HepG2 (cell line): ENCODE measurements at regions not wholly inside any gene's neighbourhood (a gene's known extent, or its start where the extent isn't known, plus 50 kb on each side); places are given as distances from the start of the nearest gene placed in this dataset.

ENCODE experiments used
- ATAC-seq: fragments of 200-7000 bp; cut with Tn5 transposase; 3 replicates; pipeline ENCODE4 v1.9.1; 2020; ENCODE audit warnings: mild to moderate bottlenecking, moderate library complexity
- BruUV-seq: library from RNA; stranded (reverse); fragments of 400-500 nt; replicated peaks from 2 replicates; lab custom pipeline; 2021; lab: Mats Ljungman, UMichigan
- CTCF ChIA-PET: fragments of 300-600 bp; formaldehyde crosslinking; extraction: SDS; loops from one replicate; lab custom pipeline; 2021; ENCODE audit warnings: low total read pairs, inconsistent platforms, low intra/inter-chr PET ratio; lab: Yijun Ruan, JAX
- POLR2A ChIA-PET: fragments of 350-600 bp; sonication (Branson Sonifier 250); formaldehyde crosslinking; loops from one replicate; lab custom pipeline; 2020; ENCODE audit warnings: antibody characterized with exemption, inconsistent platforms; lab: Yijun Ruan, JAX
- DNase-seq: peaks from one replicate; pipeline ENCODE4 v3.0.0-alpha.2; 2015; ENCODE audit warnings: low spot score
- FAIRE-seq: peaks from 3 replicates; lab custom pipeline; 2011; peaks lifted over from hg19 to GRCh38; lab: Jason Lieb, UNC
- H2AFZ ChIP-seq: one replicate; pipeline ENCODE4 v1.6.1; 2011; ENCODE audit warnings: low read length, inconsistent platforms
- H3K27ac ChIP-seq: fragments of 300-600 bp; 3 replicates; pipeline ENCODE4 v1.8.0; 2011; ENCODE audit warnings: mixed run types, mild to moderate bottlenecking, mixed read lengths, low read length, inconsistent platforms; ENCODE audit not compliant: insufficient read depth; ENCODE audit errors: extremely low read length
- H3K27me3 ChIP-seq, 2 experiments: fragments of 200-600 bp in 1 of 2; 2 replicates in 1 of 2; 3 replicates in 1 of 2; pipeline versions ENCODE4 v1.6.0 to v1.8.0; 2011; ENCODE audit warnings: low read length in 2 of 2, mild to moderate bottlenecking in 2 of 2, moderate library complexity in 2 of 2, inconsistent platforms in 1 of 2; ENCODE audit not compliant: insufficient read depth in 2 of 2, control insufficient read depth in 1 of 2
- H3K36me3 ChIP-seq, 2 experiments: fragments of 200-600 bp in 1 of 2; replicated peaks in 1 of 2; 2 replicates in 1 of 2; 3 replicates in 1 of 2; pipeline versions ENCODE4 v1.5.1 to v1.8.0; 2011; ENCODE audit warnings: low read length in 2 of 2, inconsistent platforms in 1 of 2; ENCODE audit not compliant: insufficient read depth in 2 of 2, control insufficient read depth in 1 of 2
- H3K4me1 ChIP-seq: 2 replicates; pipeline ENCODE4 v1.5.1; 2012; ENCODE audit warnings: low read length, inconsistent platforms; ENCODE audit not compliant: insufficient read depth
- H3K4me2 ChIP-seq: 2 replicates; pipeline ENCODE4 v1.6.0; 2011; ENCODE audit warnings: low read depth, low read length, inconsistent platforms
- H3K4me3 ChIP-seq, 3 experiments: fragments of 200-600 bp in 1 of 3; sonication (generic), shearing (Covaris generic) in 1 of 3; replicated peaks in 1 of 3; 2 replicates each; pipeline ENCODE4 v1.5.1; 2011 to 2016; ENCODE audit warnings: low read length in 3 of 3, inconsistent platforms in 2 of 3, low read depth in 2 of 3, mild to moderate bottlenecking in 2 of 3, control low read depth in 1 of 3, mixed read lengths in 1 of 3; ENCODE audit not compliant: insufficient read depth in 1 of 3
- H3K79me2 ChIP-seq: one replicate; pipeline ENCODE4 v1.6.1; 2011; ENCODE audit warnings: low read length, inconsistent platforms; ENCODE audit not compliant: insufficient read depth
- H3K9ac ChIP-seq: 2 replicates; pipeline ENCODE4 v1.6.0; 2011; ENCODE audit warnings: mild to moderate bottlenecking, low read depth, low read length, inconsistent platforms; ENCODE audit not compliant: insufficient read depth
- H3K9me3 ChIP-seq: 2 replicates; pipeline ENCODE4 v1.5.1; 2012; ENCODE audit warnings: mild to moderate bottlenecking, low read length
- H4K20me1 ChIP-seq: 2 replicates; pipeline ENCODE4 v1.6.0; 2011; ENCODE audit warnings: inconsistent platforms, mild to moderate bottlenecking, low read length, moderate library complexity; ENCODE audit not compliant: insufficient read depth
- ARNT ChIP-seq: fragments of 450-650 bp; IDR thresholded peaks from 2 replicates; pipeline ENCODE4 v1.6.1; 2017
- ATF7 ChIP-seq, 2 experiments: fragments of 450-650 bp in 1 of 2; sonication (generic) in 1 of 2; formaldehyde crosslinking in 1 of 2; IDR thresholded peaks; 2 replicates each; pipeline versions ENCODE4 v1.4.0 to v1.6.1; 2016 to 2020; ENCODE audit warnings: antibody characterized with exemption in 1 of 2, mild to moderate bottlenecking in 1 of 2, missing genetic modification reagents in 1 of 2
- DRAP1 ChIP-seq: IDR thresholded peaks from 2 replicates; pipeline ENCODE4 v1.6.1; 2016; ENCODE audit warnings: missing genetic modification reagents, missing compliant biosample characterization
- FOSL2 ChIP-seq: sonication (generic); formaldehyde crosslinking; IDR thresholded peaks from 2 replicates; pipeline ENCODE4 v1.4.0; 2020; ENCODE audit warnings: missing genetic modification reagents
- NFYB ChIP-seq: sonication (generic); formaldehyde crosslinking; IDR thresholded peaks from 2 replicates; pipeline ENCODE4 v1.4.0; 2020; ENCODE audit warnings: missing genetic modification reagents
- RELA ChIP-seq: sonication (generic); formaldehyde crosslinking; IDR thresholded peaks from 2 replicates; pipeline ENCODE4 v1.4.0; 2020; ENCODE audit warnings: missing genetic modification reagents
- REPIN1 ChIP-seq: sonication (generic); formaldehyde crosslinking; IDR thresholded peaks from 2 replicates; pipeline ENCODE4 v1.8.0; 2022; ENCODE audit warnings: missing genetic modification reagents, low read depth, mild to moderate bottlenecking, borderline replicate concordance
- ZBTB21 ChIP-seq: sonication (generic); formaldehyde crosslinking; IDR thresholded peaks from 2 replicates; pipeline ENCODE4 v1.4.0; 2020; ENCODE audit warnings: missing genetic modification reagents
- ZNF230 ChIP-seq: sonication (generic); formaldehyde crosslinking; IDR thresholded peaks from 2 replicates; pipeline ENCODE4 v1.4.0; 2020; ENCODE audit warnings: mild to moderate bottlenecking, missing genetic modification reagents
- ZNF296 ChIP-seq: sonication (generic); formaldehyde crosslinking; conservative IDR thresholded peaks from 2 replicates; pipeline ENCODE4 v1.5.0; 2020; ENCODE audit warnings: mild to moderate bottlenecking, missing genetic modification reagents
- ZNF350 ChIP-seq: sonication (generic); formaldehyde crosslinking; IDR thresholded peaks from 2 replicates; pipeline ENCODE4 v1.4.0; 2020; ENCODE audit warnings: mild to moderate bottlenecking, low read depth, missing genetic modification reagents, borderline replicate concordance
- ZNF496 ChIP-seq: sonication (generic); formaldehyde crosslinking; IDR thresholded peaks from 2 replicates; pipeline ENCODE4 v1.8.1; 2023; ENCODE audit warnings: mild to moderate bottlenecking, moderate library complexity, missing genetic modification reagents; ENCODE audit not compliant: insufficient replicate concordance
- ZSCAN29 ChIP-seq: sonication (generic); formaldehyde crosslinking; conservative IDR thresholded peaks from 2 replicates; pipeline ENCODE4 v1.4.0; 2020; ENCODE audit warnings: mild to moderate bottlenecking, missing genetic modification reagents
- WGBS: methylation state at CpG from one replicate; pipeline ENCODE4 v1.1.6; 2017; ENCODE audit warnings: low lambda C conversion rate; 5-methylcytosine and 5-hydroxymethylcytosine counted together
- in situ Hi-C: cut with HindIII; loops from 2 replicates; pipeline ENCODE4 v1.10.0; 2017; ENCODE audit warnings: low pct_unique_long_range_greater_than_20kb; ENCODE audit not compliant: extremely low pct_ligation_motif_present
- intact Hi-C: fragments of 100-400 bp; cut with micrococcal nuclease; formaldehyde crosslinking; loops from one replicate; pipeline ENCODE4 v1.10.0; 2022; ENCODE audit not compliant: unreplicated experiment
- TF ChIP-seq, protein P1 (sequence below): sonication (generic); formaldehyde crosslinking; IDR thresholded peaks from 2 replicates; pipeline ENCODE4 v1.4.0; 2020; ENCODE audit warnings: missing genetic modification reagents
- TF ChIP-seq, protein P2 (sequence below): sonication (generic); formaldehyde crosslinking; IDR thresholded peaks from 2 replicates; pipeline ENCODE4 v1.4.0; 2020; ENCODE audit warnings: missing genetic modification reagents; ENCODE audit errors: not compliant biosample characterization
- TF ChIP-seq, protein P3 (sequence below): sonication (generic); formaldehyde crosslinking; IDR thresholded peaks from 2 replicates; pipeline ENCODE4 v1.4.0; 2020; ENCODE audit warnings: missing genetic modification reagents, mild to moderate bottlenecking, borderline replicate concordance

GRCh38 chr1:36571106-36571505 is 88.4 kb upstream of the CSF3R start:
- ATAC-seq (no peak), DNase-seq (no peak), FAIRE-seq (no peak)
- CTCF ChIA-PET = no interaction called here
- BruUV-seq = no TSS peak
- H3K27me3 ChIP-seq = peaks cover 0 to 14% of the 10 kb centered on the region in 2 experiments; a peak in 2 of 5 replicates
- POLR2A ChIA-PET = no interaction called here
- no peak overlapping the region for H2AFZ ChIP-seq
- no peak overlapping the region for H3K27ac ChIP-seq
- no peaks in the 10 kb centered on the region for H3K36me3 ChIP-seq
- no peaks in the 10 kb centered on the region for H3K79me2 ChIP-seq
- no peaks in the 10 kb centered on the region for H3K9me3 ChIP-seq
- no peak overlapping the region for H3K4me2 ChIP-seq
- WGBS = 7% methylated on average over 1 of the region's 1 CpG
- H3K4me1 ChIP-seq = no peaks in the 10 kb centered on the region
- no peaks in the 10 kb centered on the region for H4K20me1 ChIP-seq
- no peak overlapping the region for H3K4me3 ChIP-seq
- intact Hi-C loops = no loop called here
- in situ Hi-C loops = no loop called here
- no peak overlapping the region for H3K9ac ChIP-seq
- TF ChIP-seq, protein P1, sequence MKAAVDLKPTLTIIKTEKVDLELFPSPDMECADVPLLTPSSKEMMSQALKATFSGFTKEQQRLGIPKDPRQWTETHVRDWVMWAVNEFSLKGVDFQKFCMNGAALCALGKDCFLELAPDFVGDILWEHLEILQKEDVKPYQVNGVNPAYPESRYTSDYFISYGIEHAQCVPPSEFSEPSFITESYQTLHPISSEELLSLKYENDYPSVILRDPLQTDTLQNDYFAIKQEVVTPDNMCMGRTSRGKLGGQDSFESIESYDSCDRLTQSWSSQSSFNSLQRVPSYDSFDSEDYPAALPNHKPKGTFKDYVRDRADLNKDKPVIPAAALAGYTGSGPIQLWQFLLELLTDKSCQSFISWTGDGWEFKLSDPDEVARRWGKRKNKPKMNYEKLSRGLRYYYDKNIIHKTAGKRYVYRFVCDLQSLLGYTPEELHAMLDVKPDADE (CRISPR knock-in tag) = no peak
- no peak for TF ChIP-seq ZNF350 (CRISPR knock-in tag)
- TF ChIP-seq, protein P2, sequence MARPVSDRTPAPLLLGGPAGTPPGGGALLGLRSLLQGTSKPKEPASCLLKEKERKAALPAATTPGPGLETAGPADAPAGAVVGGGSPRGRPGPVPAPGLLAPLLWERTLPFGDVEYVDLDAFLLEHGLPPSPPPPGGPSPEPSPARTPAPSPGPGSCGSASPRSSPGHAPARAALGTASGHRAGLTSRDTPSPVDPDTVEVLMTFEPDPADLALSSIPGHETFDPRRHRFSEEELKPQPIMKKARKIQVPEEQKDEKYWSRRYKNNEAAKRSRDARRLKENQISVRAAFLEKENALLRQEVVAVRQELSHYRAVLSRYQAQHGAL (CRISPR knock-in tag) = no peak
- TF ChIP-seq ZNF296 (CRISPR knock-in tag) = no peak
- TF ChIP-seq, protein P3, sequence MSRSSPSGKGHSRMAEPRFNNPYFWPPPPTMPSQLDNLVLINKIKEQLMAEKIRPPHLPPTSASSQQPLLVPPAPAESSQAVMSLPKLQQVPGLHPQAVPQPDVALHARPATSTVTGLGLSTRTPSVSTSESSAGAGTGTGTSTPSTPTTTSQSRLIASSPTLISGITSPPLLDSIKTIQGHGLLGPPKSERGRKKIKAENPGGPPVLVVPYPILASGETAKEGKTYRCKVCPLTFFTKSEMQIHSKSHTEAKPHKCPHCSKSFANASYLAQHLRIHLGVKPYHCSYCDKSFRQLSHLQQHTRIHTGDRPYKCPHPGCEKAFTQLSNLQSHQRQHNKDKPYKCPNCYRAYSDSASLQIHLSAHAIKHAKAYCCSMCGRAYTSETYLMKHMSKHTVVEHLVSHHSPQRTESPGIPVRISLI (CRISPR knock-in tag) = no peak
- TF ChIP-seq ZNF230 = no peak
- no peak for TF ChIP-seq ZBTB21
- no peak for TF ChIP-seq NFYB
- no peak for TF ChIP-seq REPIN1 (CRISPR knock-in tag)
- no peak for TF ChIP-seq DRAP1 (CRISPR knock-in tag)
- no peak for TF ChIP-seq ZSCAN29 (CRISPR knock-in tag)
- TF ChIP-seq ZNF496 (CRISPR knock-in tag) = no peak
- no peak for TF ChIP-seq FOSL2 (CRISPR knock-in tag)
- TF ChIP-seq ATF7 (IDR thresholded peaks at IDR 0.05) = no peak
- no peak for TF ChIP-seq ATF7 (CRISPR knock-in tag; IDR thresholded peaks at IDR 0.05)
- TF ChIP-seq ARNT = no peak
- no peak for TF ChIP-seq RELA (CRISPR knock-in tag)
